Body of pancreas (tissue), 4 donors: ENCODE measurements at regions not wholly inside any gene's neighbourhood (a gene's known extent, or its start where the extent isn't known, plus 50 kb on each side); places are given as distances from the start of the nearest gene placed in this dataset.

ENCODE experiments used
- CTCF ChIP-seq, 7 experiments: fragments of 450-650 bp in 4 of 7; fragments of 200-600 bp in 3 of 7; sonication (generic) in 3 of 7; IDR thresholded peaks; one replicate each; pipeline ENCODE4 v1.5.1; 2016 to 2019; ENCODE audit warnings: antibody characterized with exemption in 7 of 7
- POLR2A ChIP-seq, 3 donors: fragments of 450-650 bp; IDR thresholded peaks; one replicate each; pipeline ENCODE4 v1.6.1; 2016; ENCODE audit warnings: antibody characterized with exemption in 3 of 3, mild to moderate bottlenecking in 2 of 3

DNA sequence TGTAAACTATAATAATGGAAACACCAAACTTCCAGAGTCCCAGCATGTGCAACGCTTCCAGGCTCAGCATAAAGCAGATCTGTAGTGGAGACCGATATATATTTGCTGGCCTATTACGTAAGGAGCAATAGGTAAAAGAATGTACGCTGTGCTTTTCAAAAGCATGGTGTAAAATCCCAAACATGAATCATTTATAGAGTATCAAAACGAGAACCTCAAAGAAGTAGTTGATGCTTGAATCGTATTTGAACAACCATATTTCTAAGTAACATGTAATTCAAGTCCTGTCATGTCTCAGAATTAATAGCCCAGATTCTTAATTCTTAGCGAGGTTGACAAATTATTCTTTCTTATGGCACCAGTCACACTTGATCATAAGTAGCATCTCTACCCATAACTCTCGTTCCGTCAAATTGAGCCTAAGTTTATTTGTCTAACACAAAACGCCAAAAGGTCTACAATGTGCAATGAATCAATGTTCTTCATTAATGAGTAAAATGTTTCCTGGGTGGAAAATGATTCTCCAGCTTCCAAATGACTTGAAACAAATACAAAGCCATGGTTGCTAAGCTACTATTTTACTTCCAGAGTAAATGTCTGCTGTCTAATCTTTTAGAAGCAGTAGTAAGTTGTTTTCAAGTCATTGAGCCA, 811.5 kb upstream of the FRG1 start:
- TF ChIP-seq CTCF (IDR thresholded peaks at IDR 0.05) (no peak), POLR2A (IDR thresholded peaks at IDR 0.05) (no peak)
